Stimulated activated CD4-positive, alpha-beta T cell treated with anti-CD3 and anti-CD28 coated beads, TNF-alpha, amount 100 ng/mL, for 4 hours (primary cell): ENCODE measurements at regions not wholly inside any gene's neighbourhood (a gene's known extent, or its start where the extent isn't known, plus 50 kb on each side); places are given as distances from the start of the nearest gene placed in this dataset.

Experiments used
- DNase-seq, 3 experiments: peaks; one replicate each; pipeline ENCODE4 v3.0.0-alpha.2; 2020; ENCODE audit warnings: low read depth in 3 of 3

- no peak for DNase-seq
Measured at GRCh38 chr21:43303275-43304178, 123.4 kb downstream of the SIK1 start.

GRCh38 chr21:43302769-43303168 lies 124.2 kb downstream of the SIK1 start:
- DNase-seq: no peak

GRCh38 chr21:43302062-43302700 lies 124.8 kb downstream of the SIK1 start:
- no peak for DNase-seq

- no peak for DNase-seq
Measured at GRCh38 chr21:43301409-43302061, 125.4 kb downstream of the SIK1 start.

- DNase-seq: no peak
Measured at GRCh38 chr21:43300496-43301408, 126.2 kb downstream of the SIK1 start.

- DNase-seq: no peak
Measured at GRCh38 chr21:43299441-43300277, 127.3 kb downstream of the SIK1 start.

- no peak for DNase-seq
Measured at GRCh38 chr21:43298546-43299440, 128.1 kb downstream of the SIK1 start.

GRCh38 chr21:43297989-43298388 lies 128.9 kb downstream of the SIK1 start:
- no peak for DNase-seq

- no peak for DNase-seq
Measured at GRCh38 chr21:43297391-43297981, 128.7 kb downstream of the CRYAA start.

- DNase-seq: no peak
Measured at GRCh38 chr21:43295066-43295958, 126.5 kb downstream of the CRYAA start.

- DNase-seq: no peak
Measured at GRCh38 chr21:43294194-43294902, 125.5 kb downstream of the CRYAA start.

- DNase-seq: no peak
Measured at GRCh38 chr21:43292866-43293142, 124.0 kb downstream of the CRYAA start.

- no peak for DNase-seq
Measured at GRCh38 chr21:43292041-43292865, 123.4 kb downstream of the CRYAA start.

- DNase-seq: no peak
Measured at GRCh38 chr21:43291347-43291950, 122.6 kb downstream of the CRYAA start.

GRCh38 chr21:43290421-43291346 lies 121.9 kb downstream of the CRYAA start:
- no peak for DNase-seq
